ENCODE measurements at regions not wholly inside any gene's neighbourhood (a gene's known extent, or its start where the extent isn't known, plus 50 kb on each side); places are given as distances from the start of the nearest gene placed in this dataset.

DNA sequence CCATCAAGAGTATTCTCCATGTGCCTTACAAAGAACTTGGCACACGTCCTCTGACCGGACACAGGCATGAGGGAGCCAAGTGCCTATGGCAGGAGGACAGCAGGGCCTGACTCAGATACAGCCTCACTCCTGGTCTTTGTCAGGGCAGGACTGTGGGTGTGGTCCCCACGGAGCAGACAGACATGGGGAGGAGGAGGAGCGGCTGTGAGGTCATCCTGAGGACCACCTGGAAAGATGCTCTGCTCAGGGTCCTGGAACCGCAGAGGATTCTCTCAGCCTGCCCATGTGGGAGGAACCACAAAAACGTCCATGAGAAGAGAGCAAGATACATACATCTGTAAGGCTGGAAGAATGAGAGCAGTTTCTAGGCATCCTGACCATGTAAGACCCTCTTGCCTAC, 576.3 kb downstream of the BRD1 start:
- TF ChIP-seq EP300 (IDR thresholded peaks at IDR 0.05) (no peak), POLR2A (IDR thresholded peaks at IDR 0.05) (no peak), POLR2AphosphoS5 (IDR thresholded peaks at IDR 0.05) (no peak)
- TF ChIP-seq, protein P1, sequence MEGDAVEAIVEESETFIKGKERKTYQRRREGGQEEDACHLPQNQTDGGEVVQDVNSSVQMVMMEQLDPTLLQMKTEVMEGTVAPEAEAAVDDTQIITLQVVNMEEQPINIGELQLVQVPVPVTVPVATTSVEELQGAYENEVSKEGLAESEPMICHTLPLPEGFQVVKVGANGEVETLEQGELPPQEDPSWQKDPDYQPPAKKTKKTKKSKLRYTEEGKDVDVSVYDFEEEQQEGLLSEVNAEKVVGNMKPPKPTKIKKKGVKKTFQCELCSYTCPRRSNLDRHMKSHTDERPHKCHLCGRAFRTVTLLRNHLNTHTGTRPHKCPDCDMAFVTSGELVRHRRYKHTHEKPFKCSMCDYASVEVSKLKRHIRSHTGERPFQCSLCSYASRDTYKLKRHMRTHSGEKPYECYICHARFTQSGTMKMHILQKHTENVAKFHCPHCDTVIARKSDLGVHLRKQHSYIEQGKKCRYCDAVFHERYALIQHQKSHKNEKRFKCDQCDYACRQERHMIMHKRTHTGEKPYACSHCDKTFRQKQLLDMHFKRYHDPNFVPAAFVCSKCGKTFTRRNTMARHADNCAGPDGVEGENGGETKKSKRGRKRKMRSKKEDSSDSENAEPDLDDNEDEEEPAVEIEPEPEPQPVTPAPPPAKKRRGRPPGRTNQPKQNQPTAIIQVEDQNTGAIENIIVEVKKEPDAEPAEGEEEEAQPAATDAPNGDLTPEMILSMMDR (IDR thresholded peaks at IDR 0.05), result no peak
